HCT116 (cell line): ENCODE measurements at regions not wholly inside any gene's neighbourhood (a gene's known extent, or its start where the extent isn't known, plus 50 kb on each side); places are given as distances from the start of the nearest gene placed in this dataset.

Source experiments
- ATF3 ChIP-seq: IDR thresholded peaks from 2 replicates; pipeline ENCODE4 v1.6.1; 2012
- CBX3 ChIP-seq: IDR thresholded peaks from 2 replicates; pipeline ENCODE4 v1.6.1; 2012; ENCODE audit warnings: low read depth
- POLR2A ChIP-seq: IDR thresholded peaks from 2 replicates; pipeline ENCODE4 v1.7.0; 2011; ENCODE audit warnings: borderline replicate concordance; ENCODE audit not compliant: insufficient read depth, insufficient read length; ENCODE audit errors: extremely low read depth
- SP1 ChIP-seq: IDR thresholded peaks from 2 replicates; pipeline ENCODE4 v1.6.1; 2012; ENCODE audit warnings: low read depth
- ZFX ChIP-seq: fragments of 450-650 bp; IDR thresholded peaks from 2 replicates; pipeline ENCODE4 v1.6.1; 2017
- TF ChIP-seq, protein P1 (sequence below), 3 experiments: fragments of 200-600 bp in 1 of 3; sonication (generic) in 1 of 3; IDR thresholded peaks in 2 of 3; conservative IDR thresholded peaks in 1 of 3; 2 replicates each; pipeline ENCODE4 v1.5.1; 2012 to 2017; ENCODE audit warnings: low read depth in 2 of 3, low read length in 2 of 3, antibody characterized with exemption in 1 of 3, borderline replicate concordance in 1 of 3, control low read depth in 1 of 3, mild to moderate bottlenecking in 1 of 3, mixed read lengths in 1 of 3, mixed run types in 1 of 3, moderate library complexity in 1 of 3; ENCODE audit not compliant: insufficient read depth in 1 of 3

DNA sequence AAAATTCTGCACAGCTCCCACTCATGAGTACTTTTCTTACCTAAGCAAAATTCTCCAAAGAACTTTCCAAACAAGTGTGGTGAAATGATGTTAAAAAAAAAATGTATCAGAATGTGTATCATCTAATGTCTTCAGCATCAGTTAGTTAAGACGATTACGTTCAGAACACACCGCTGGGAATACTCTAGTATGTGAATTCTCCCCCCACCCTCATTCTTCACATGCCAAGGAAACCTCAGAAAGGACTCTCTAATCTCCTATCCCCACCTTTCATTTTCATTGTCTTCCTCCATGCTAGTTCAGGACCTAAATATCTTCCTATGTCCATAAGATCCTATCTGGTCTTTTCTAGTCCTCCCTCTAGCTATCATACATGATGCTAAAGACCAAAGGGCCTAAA lies 457.4 kb downstream of the SHQ1 start:
- TF ChIP-seq SP1 (no peak), POLR2A (no peak), ZFX (no peak), CBX3 (no peak), ATF3 (no peak)
- TF ChIP-seq, protein P1, sequence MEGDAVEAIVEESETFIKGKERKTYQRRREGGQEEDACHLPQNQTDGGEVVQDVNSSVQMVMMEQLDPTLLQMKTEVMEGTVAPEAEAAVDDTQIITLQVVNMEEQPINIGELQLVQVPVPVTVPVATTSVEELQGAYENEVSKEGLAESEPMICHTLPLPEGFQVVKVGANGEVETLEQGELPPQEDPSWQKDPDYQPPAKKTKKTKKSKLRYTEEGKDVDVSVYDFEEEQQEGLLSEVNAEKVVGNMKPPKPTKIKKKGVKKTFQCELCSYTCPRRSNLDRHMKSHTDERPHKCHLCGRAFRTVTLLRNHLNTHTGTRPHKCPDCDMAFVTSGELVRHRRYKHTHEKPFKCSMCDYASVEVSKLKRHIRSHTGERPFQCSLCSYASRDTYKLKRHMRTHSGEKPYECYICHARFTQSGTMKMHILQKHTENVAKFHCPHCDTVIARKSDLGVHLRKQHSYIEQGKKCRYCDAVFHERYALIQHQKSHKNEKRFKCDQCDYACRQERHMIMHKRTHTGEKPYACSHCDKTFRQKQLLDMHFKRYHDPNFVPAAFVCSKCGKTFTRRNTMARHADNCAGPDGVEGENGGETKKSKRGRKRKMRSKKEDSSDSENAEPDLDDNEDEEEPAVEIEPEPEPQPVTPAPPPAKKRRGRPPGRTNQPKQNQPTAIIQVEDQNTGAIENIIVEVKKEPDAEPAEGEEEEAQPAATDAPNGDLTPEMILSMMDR (IDR thresholded peaks at IDR 0.05 in 2 of 3, conservative IDR thresholded peaks at IDR 0.05 in 1 of 3; ENCODE audit: borderline replicate concordance in 1 of 3, insufficient read depth in 1 of 3, low read depth in 2 of 3, low read length in 2 of 3), result no peak
